ENCODE measurements at regions not wholly inside any gene's neighbourhood (a gene's known extent, or its start where the extent isn't known, plus 50 kb on each side); places are given as distances from the start of the nearest gene placed in this dataset.

- no peak for TF ChIP-seq EZH2 (IDR thresholded peaks at IDR 0.05; ENCODE audit: borderline replicate concordance, low read length)
- TF ChIP-seq, protein P1, sequence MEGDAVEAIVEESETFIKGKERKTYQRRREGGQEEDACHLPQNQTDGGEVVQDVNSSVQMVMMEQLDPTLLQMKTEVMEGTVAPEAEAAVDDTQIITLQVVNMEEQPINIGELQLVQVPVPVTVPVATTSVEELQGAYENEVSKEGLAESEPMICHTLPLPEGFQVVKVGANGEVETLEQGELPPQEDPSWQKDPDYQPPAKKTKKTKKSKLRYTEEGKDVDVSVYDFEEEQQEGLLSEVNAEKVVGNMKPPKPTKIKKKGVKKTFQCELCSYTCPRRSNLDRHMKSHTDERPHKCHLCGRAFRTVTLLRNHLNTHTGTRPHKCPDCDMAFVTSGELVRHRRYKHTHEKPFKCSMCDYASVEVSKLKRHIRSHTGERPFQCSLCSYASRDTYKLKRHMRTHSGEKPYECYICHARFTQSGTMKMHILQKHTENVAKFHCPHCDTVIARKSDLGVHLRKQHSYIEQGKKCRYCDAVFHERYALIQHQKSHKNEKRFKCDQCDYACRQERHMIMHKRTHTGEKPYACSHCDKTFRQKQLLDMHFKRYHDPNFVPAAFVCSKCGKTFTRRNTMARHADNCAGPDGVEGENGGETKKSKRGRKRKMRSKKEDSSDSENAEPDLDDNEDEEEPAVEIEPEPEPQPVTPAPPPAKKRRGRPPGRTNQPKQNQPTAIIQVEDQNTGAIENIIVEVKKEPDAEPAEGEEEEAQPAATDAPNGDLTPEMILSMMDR (conservative IDR thresholded peaks at IDR 0.05 in 1 of 2, IDR thresholded peaks at IDR 0.05 in 1 of 2; ENCODE audit: extremely low read depth in 1 of 2, insufficient read depth in 1 of 2, low read depth in 1 of 2, low read length in 2 of 2): no peak
Measured at GRCh38 chr12:126447346-126447745, 1382.1 kb downstream of the AACS start.

Measured in mammary epithelial cell (primary cell).